Ascending aorta (tissue), 2 donors: ENCODE measurements at regions not wholly inside any gene's neighbourhood (a gene's known extent, or its start where the extent isn't known, plus 50 kb on each side); places are given as distances from the start of the nearest gene placed in this dataset.

Experiments used
- DNase-seq, 2 donors: peaks; one replicate each; pipeline ENCODE4 v3.0.0-alpha.2; 2019; ENCODE audit warnings: low spot score in 2 of 2
- H3K27ac ChIP-seq, 2 donors: fragments of 200-600 bp; sonication (generic); one replicate each; pipeline ENCODE4 v1.5.1; 2016 to 2017; ENCODE audit warnings: mild to moderate bottlenecking in 1 of 2
- H3K27me3 ChIP-seq: fragments of 200-600 bp; sonication (generic); one replicate; pipeline ENCODE4 v1.5.1; 2017
- H3K36me3 ChIP-seq, 2 donors: fragments of 200-600 bp; sonication (generic); one replicate each; pipeline ENCODE4 v1.5.1; 2016
- H3K4me1 ChIP-seq, 2 donors: fragments of 200-600 bp; sonication (generic); one replicate each; pipeline ENCODE4 v1.5.1; 2016 to 2017; ENCODE audit warnings: mild to moderate bottlenecking in 1 of 2
- H3K4me3 ChIP-seq, 2 donors: fragments of 200-600 bp; sonication (generic); one replicate each; pipeline ENCODE4 v1.5.1; 2016 to 2017; ENCODE audit warnings: mild to moderate bottlenecking in 1 of 2
- H3K9me3 ChIP-seq, 2 donors: fragments of 200-600 bp; sonication (generic); one replicate each; pipeline ENCODE4 v1.5.1; 2016
- CTCF ChIP-seq, 3 experiments: fragments of 200-600 bp in 2 of 3; fragments of 450-650 bp in 1 of 3; sonication (generic) in 2 of 3; IDR thresholded peaks; one replicate each; pipeline ENCODE4 v1.5.1; 2016 to 2019; ENCODE audit warnings: antibody characterized with exemption in 3 of 3, mild to moderate bottlenecking in 1 of 3, moderate library complexity in 1 of 3
- intact Hi-C: fragments of 100-400 bp; cut with DNase I; formaldehyde crosslinking; loops from one replicate; pipeline ENCODE4 v1.15.1; 2023

- intact Hi-C loops: no loop called here
- H3K27me3 ChIP-seq: no peaks in the 10 kb centered on the region
- no peak overlapping the region for H3K27ac ChIP-seq
- H3K9me3 ChIP-seq: no peaks in the 10 kb centered on the region
- H3K36me3 ChIP-seq: no peaks in the 10 kb centered on the region
- TF ChIP-seq CTCF (IDR thresholded peaks at IDR 0.05): no peak
- no peak overlapping the region for H3K4me3 ChIP-seq
- no peak for DNase-seq
- no peaks in the 10 kb centered on the region for H3K4me1 ChIP-seq
Measured at GRCh38 chr15:91593067-91593466, 260.4 kb upstream of the SLCO3A1 start.

GRCh38 chr15:91593653-91594052 is 259.9 kb upstream of the SLCO3A1 start:
- Histone ChIP-seq H3K9me3 (no peaks in the 10 kb centered on the region), H3K4me1 (no peaks in the 10 kb centered on the region), H3K4me3 (no peak overlapping the region), H3K27me3 (no peaks in the 10 kb centered on the region), H3K27ac (no peak overlapping the region), H3K36me3 (no peaks in the 10 kb centered on the region)
- no peak for TF ChIP-seq CTCF (IDR thresholded peaks at IDR 0.05)
- no peak for DNase-seq
- intact Hi-C loops: no loop called here

GRCh38 chr15:91599261-91599660 is 254.2 kb upstream of the SLCO3A1 start:
- no peaks in the 10 kb centered on the region for H3K9me3 ChIP-seq
- no peak overlapping the region for H3K4me3 ChIP-seq
- TF ChIP-seq CTCF (IDR thresholded peaks at IDR 0.05): no peak
- intact Hi-C loops: no loop called here
- H3K36me3 ChIP-seq: no peaks in the 10 kb centered on the region
- no peak overlapping the region for H3K27ac ChIP-seq
- no peak for DNase-seq
- no peaks in the 10 kb centered on the region for H3K4me1 ChIP-seq
- no peaks in the 10 kb centered on the region for H3K27me3 ChIP-seq

- Histone ChIP-seq H3K36me3 (no peaks in the 10 kb centered on the region), H3K4me1 (no peaks in the 10 kb centered on the region), H3K4me3 (no peak overlapping the region), H3K9me3 (no peaks in the 10 kb centered on the region), H3K27me3 (no peaks in the 10 kb centered on the region), H3K27ac (no peak overlapping the region)
- no peak for TF ChIP-seq CTCF (IDR thresholded peaks at IDR 0.05)
- intact Hi-C loops: no loop called here
- no peak for DNase-seq
Measured at GRCh38 chr15:91603384-91604080, 250.0 kb upstream of the SLCO3A1 start.

- H3K36me3 ChIP-seq: no peaks in the 10 kb centered on the region
- no peak overlapping the region for H3K4me3 ChIP-seq
- no peaks in the 10 kb centered on the region for H3K4me1 ChIP-seq
- H3K27ac ChIP-seq: no peak overlapping the region
- H3K9me3 ChIP-seq: no peaks in the 10 kb centered on the region
- intact Hi-C loops: no loop called here
- no peaks in the 10 kb centered on the region for H3K27me3 ChIP-seq
- no peak for TF ChIP-seq CTCF (IDR thresholded peaks at IDR 0.05)
- no peak for DNase-seq
Measured at GRCh38 chr15:91604122-91604521, 249.4 kb upstream of the SLCO3A1 start.

GRCh38 chr15:91605576-91605975 is 247.9 kb upstream of the SLCO3A1 start:
- H3K27me3 ChIP-seq: no peaks in the 10 kb centered on the region
- intact Hi-C loops: no loop called here
- H3K9me3 ChIP-seq: no peaks in the 10 kb centered on the region
- H3K36me3 ChIP-seq: no peaks in the 10 kb centered on the region
- TF ChIP-seq CTCF (IDR thresholded peaks at IDR 0.05): no peak
- DNase-seq: no peak
- H3K27ac ChIP-seq: no peak overlapping the region
- H3K4me3 ChIP-seq: no peak overlapping the region
- no peaks in the 10 kb centered on the region for H3K4me1 ChIP-seq
